ENCODE measurements at regions not wholly inside any gene's neighbourhood (a gene's known extent, or its start where the extent isn't known, plus 50 kb on each side); places are given as distances from the start of the nearest gene placed in this dataset.

GRCh38 chr17:73877962-73878361, 233.7 kb upstream of the SDK2 start:
- H3K4me1 ChIP-seq (ENCODE audit: control insufficient read depth, insufficient read depth, low read length): no peaks in the 10 kb centered on the region
- H3K27me3 ChIP-seq (replicated peaks; ENCODE audit: control insufficient read depth, insufficient read depth, low read length): peaks cover 67% of the 10 kb centered on the region
- no peaks in the 10 kb centered on the region for H3K9me3 ChIP-seq (ENCODE audit: control insufficient read depth, low read length)
- H3K36me3 ChIP-seq (ENCODE audit: control insufficient read depth, insufficient read depth, low read length, severe bottlenecking): no peaks in the 10 kb centered on the region
- H3K4me3 ChIP-seq (ENCODE audit: low read length): no peak overlapping the region
- H3K9ac ChIP-seq (ENCODE audit: low read length): no peak overlapping the region
- no peak for DNase-seq (ENCODE audit: low read depth)

DNA sequence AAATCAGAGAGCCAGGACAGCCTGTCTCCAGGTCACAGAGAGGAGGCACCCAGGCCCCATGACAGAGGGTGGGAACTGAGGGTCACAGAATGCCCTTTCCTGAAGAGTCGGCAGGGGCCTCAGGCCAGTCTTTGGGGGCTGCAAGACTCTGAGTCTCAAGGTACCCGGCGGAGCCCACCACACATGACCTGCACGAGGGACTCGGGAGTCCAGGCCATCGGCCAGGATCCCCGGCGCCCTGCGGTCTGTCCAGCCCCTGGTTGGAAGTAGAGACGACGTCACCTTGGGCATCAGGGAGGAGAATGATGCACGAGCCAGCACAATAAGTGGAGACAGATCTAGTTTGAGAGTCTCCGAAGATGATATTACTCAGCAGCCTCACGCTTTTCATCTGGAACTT, 234.7 kb upstream of the SDK2 start:
- no peaks in the 10 kb centered on the region for H3K4me1 ChIP-seq (ENCODE audit: control insufficient read depth, insufficient read depth, low read length)
- no peaks in the 10 kb centered on the region for H3K9me3 ChIP-seq (ENCODE audit: control insufficient read depth, low read length)
- H3K4me3 ChIP-seq (ENCODE audit: low read length): no peak overlapping the region
- peaks cover 73% of the 10 kb centered on the region for H3K27me3 ChIP-seq (replicated peaks; ENCODE audit: control insufficient read depth, insufficient read depth, low read length)
- no peak overlapping the region for H3K9ac ChIP-seq (ENCODE audit: low read length)
- DNase-seq (ENCODE audit: low read depth): no peak
- no peaks in the 10 kb centered on the region for H3K36me3 ChIP-seq (ENCODE audit: control insufficient read depth, insufficient read depth, low read length, severe bottlenecking)

DNA sequence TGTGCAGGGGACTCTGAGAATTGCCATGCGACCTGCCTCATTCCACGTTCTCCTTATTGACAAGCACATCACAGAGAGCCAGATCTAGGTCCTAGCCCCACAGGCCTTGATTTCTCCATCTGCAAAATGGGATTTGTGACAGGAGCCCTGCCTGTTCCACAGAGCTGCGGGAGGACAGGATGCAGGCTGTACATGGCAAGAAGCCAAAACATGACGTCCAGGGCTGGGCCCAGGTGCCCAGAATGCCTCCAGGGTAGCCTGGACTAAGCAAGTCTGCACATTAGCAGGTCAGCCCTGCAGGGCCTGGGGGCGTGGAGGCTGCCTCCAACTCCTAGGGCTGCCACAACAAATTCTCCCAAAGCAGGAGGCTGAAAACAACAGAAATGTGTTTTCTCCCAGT, 235.7 kb upstream of the SDK2 start:
- Histone ChIP-seq H3K27me3 (replicated peaks; ENCODE audit: control insufficient read depth, insufficient read depth, low read length) (peaks cover 74% of the 10 kb centered on the region), H3K4me3 (ENCODE audit: low read length) (no peak overlapping the region), H3K9me3 (ENCODE audit: control insufficient read depth, low read length) (no peaks in the 10 kb centered on the region), H3K36me3 (ENCODE audit: control insufficient read depth, insufficient read depth, low read length, severe bottlenecking) (no peaks in the 10 kb centered on the region), H3K4me1 (ENCODE audit: control insufficient read depth, insufficient read depth, low read length) (no peaks in the 10 kb centered on the region), H3K9ac (ENCODE audit: low read length) (no peak overlapping the region)
- DNase-seq (ENCODE audit: low read depth): no peak

DNA sequence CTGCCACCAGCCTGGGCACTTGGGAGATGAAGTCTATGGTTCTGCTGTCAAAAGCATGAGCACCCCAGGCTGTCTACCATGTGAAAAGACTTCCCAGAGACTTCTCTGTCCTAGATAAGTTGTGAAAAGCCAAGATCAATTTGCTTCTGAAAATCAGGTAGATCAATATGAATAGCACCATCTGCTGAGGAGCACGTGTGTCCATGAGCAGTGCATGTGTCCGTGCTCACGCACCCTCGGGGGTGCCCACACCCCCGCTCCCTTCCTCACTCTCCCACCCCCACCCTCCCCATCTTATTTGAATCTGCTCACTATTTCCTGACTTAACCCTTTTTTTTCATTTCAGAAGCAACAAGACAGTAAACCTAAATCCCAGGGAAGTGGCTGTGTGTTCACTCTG, 238.3 kb upstream of the SDK2 start:
- no peaks in the 10 kb centered on the region for H3K36me3 ChIP-seq (ENCODE audit: control insufficient read depth, insufficient read depth, low read length, severe bottlenecking)
- peaks cover 65% of the 10 kb centered on the region for H3K27me3 ChIP-seq (replicated peaks; ENCODE audit: control insufficient read depth, insufficient read depth, low read length)
- no peak overlapping the region for H3K4me3 ChIP-seq (ENCODE audit: low read length)
- no peak for DNase-seq (ENCODE audit: low read depth)
- no peak overlapping the region for H3K9ac ChIP-seq (ENCODE audit: low read length)
- no peaks in the 10 kb centered on the region for H3K4me1 ChIP-seq (ENCODE audit: control insufficient read depth, insufficient read depth, low read length)
- peaks cover 2% of the 10 kb centered on the region for H3K9me3 ChIP-seq (ENCODE audit: control insufficient read depth, low read length)

DNA sequence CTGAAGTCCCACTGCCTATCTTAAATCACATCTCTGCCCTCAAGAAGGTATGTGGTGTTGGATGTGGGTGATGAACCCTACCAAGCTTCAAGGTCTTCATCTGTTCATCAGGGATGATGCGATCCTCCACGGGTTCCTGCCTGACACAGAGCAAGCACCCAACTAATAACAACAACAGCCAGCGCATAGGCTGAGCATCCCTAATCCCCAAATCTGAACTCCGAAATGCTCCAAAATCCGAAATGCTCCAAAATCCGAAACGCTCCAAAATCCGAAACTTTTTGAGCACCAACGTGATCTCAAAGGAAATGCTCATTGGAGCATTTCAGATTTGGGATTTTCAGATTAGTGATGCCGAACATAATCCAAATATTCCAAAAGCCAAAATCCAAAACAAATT, 238.9 kb upstream of the SDK2 start:
- DNase-seq (ENCODE audit: low read depth): no peak
- H3K27me3 ChIP-seq (replicated peaks; ENCODE audit: control insufficient read depth, insufficient read depth, low read length): peaks cover 60% of the 10 kb centered on the region
- H3K9ac ChIP-seq (ENCODE audit: low read length): no peak overlapping the region
- no peaks in the 10 kb centered on the region for H3K4me1 ChIP-seq (ENCODE audit: control insufficient read depth, insufficient read depth, low read length)
- no peaks in the 10 kb centered on the region for H3K36me3 ChIP-seq (ENCODE audit: control insufficient read depth, insufficient read depth, low read length, severe bottlenecking)
- H3K9me3 ChIP-seq (ENCODE audit: control insufficient read depth, low read length): peaks cover 2% of the 10 kb centered on the region
- H3K4me3 ChIP-seq (ENCODE audit: low read length): no peak overlapping the region

GRCh38 chr17:73887739-73888138, 243.5 kb upstream of the SDK2 start:
- H3K4me1 ChIP-seq (ENCODE audit: control insufficient read depth, insufficient read depth, low read length): no peaks in the 10 kb centered on the region
- peaks cover 25% of the 10 kb centered on the region for H3K27me3 ChIP-seq (replicated peaks; ENCODE audit: control insufficient read depth, insufficient read depth, low read length)
- H3K4me3 ChIP-seq (ENCODE audit: low read length): no peak overlapping the region
- no peak for DNase-seq (ENCODE audit: low read depth)
- no peaks in the 10 kb centered on the region for H3K36me3 ChIP-seq (ENCODE audit: control insufficient read depth, insufficient read depth, low read length, severe bottlenecking)
- H3K9me3 ChIP-seq (ENCODE audit: control insufficient read depth, low read length): peaks cover 2% of the 10 kb centered on the region
- no peak overlapping the region for H3K9ac ChIP-seq (ENCODE audit: low read length)

- peaks cover 19% of the 10 kb centered on the region for H3K27me3 ChIP-seq (replicated peaks; ENCODE audit: control insufficient read depth, insufficient read depth, low read length)
- peaks cover 7% of the 10 kb centered on the region for H3K9me3 ChIP-seq (ENCODE audit: control insufficient read depth, low read length)
- H3K36me3 ChIP-seq (ENCODE audit: control insufficient read depth, insufficient read depth, low read length, severe bottlenecking): no peaks in the 10 kb centered on the region
- no peak for DNase-seq (ENCODE audit: low read depth)
- no peak overlapping the region for H3K9ac ChIP-seq (ENCODE audit: low read length)
- no peaks in the 10 kb centered on the region for H3K4me1 ChIP-seq (ENCODE audit: control insufficient read depth, insufficient read depth, low read length)
- no peak overlapping the region for H3K4me3 ChIP-seq (ENCODE audit: low read length)
Measured at GRCh38 chr17:73888862-73889261, 244.6 kb upstream of the SDK2 start.

DNA sequence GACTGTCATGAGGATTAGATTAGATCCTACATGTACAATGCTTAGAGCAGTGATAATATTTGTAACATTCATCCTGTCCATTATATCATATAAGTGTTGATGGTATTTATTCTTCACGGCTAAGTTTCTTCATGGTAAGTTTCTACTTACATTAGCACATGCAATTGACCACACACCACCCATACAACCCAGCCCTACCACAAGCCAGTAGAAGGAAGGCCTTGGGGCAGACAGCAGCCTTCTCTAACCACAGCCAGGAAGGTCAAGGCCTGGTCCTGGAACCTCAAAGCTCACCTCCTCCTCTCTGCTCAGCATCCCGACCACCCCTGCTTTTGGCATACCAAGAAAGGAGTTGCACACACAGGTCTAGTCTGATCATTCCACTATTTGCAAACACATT, 245.2 kb upstream of the SDK2 start:
- no peak for DNase-seq (ENCODE audit: low read depth)
- H3K9me3 ChIP-seq (ENCODE audit: control insufficient read depth, low read length): peaks cover 7% of the 10 kb centered on the region
- H3K4me1 ChIP-seq (ENCODE audit: control insufficient read depth, insufficient read depth, low read length): no peaks in the 10 kb centered on the region
- H3K36me3 ChIP-seq (ENCODE audit: control insufficient read depth, insufficient read depth, low read length, severe bottlenecking): no peaks in the 10 kb centered on the region
- H3K4me3 ChIP-seq (ENCODE audit: low read length): no peak overlapping the region
- no peak overlapping the region for H3K9ac ChIP-seq (ENCODE audit: low read length)
- peaks cover 17% of the 10 kb centered on the region for H3K27me3 ChIP-seq (replicated peaks; ENCODE audit: control insufficient read depth, insufficient read depth, low read length)

GRCh38 chr17:73890831-73891405, 246.7 kb upstream of the SDK2 start:
- H3K4me1 ChIP-seq (ENCODE audit: control insufficient read depth, insufficient read depth, low read length): no peaks in the 10 kb centered on the region

GRCh38 chr17:73895157-73895556, 250.9 kb upstream of the SDK2 start:
- H3K4me1 ChIP-seq (ENCODE audit: control insufficient read depth, insufficient read depth, low read length): no peaks in the 10 kb centered on the region
- no peak for DNase-seq (ENCODE audit: low read depth)
- no peak overlapping the region for H3K4me3 ChIP-seq (ENCODE audit: low read length)
- H3K36me3 ChIP-seq (ENCODE audit: control insufficient read depth, insufficient read depth, low read length, severe bottlenecking): no peaks in the 10 kb centered on the region
- peaks cover 4% of the 10 kb centered on the region for H3K9me3 ChIP-seq (ENCODE audit: control insufficient read depth, low read length)
- H3K9ac ChIP-seq (ENCODE audit: low read length): no peak overlapping the region
- peaks cover 27% of the 10 kb centered on the region for H3K27me3 ChIP-seq (replicated peaks; ENCODE audit: control insufficient read depth, insufficient read depth, low read length)

More at GRCh38 chr17:73890831-73891405, 246.7 kb upstream of the SDK2 start:
- Histone ChIP-seq H3K4me3 (ENCODE audit: low read length) (no peak overlapping the region), H3K9me3 (ENCODE audit: control insufficient read depth, low read length) (peaks cover 7% of the 10 kb centered on the region), H3K36me3 (ENCODE audit: control insufficient read depth, insufficient read depth, low read length, severe bottlenecking) (no peaks in the 10 kb centered on the region), H3K9ac (ENCODE audit: low read length) (no peak overlapping the region), H3K27me3 (replicated peaks; ENCODE audit: control insufficient read depth, insufficient read depth, low read length) (peaks cover 9% of the 10 kb centered on the region)
- DNase-seq (ENCODE audit: low read depth): no peak

DNA sequence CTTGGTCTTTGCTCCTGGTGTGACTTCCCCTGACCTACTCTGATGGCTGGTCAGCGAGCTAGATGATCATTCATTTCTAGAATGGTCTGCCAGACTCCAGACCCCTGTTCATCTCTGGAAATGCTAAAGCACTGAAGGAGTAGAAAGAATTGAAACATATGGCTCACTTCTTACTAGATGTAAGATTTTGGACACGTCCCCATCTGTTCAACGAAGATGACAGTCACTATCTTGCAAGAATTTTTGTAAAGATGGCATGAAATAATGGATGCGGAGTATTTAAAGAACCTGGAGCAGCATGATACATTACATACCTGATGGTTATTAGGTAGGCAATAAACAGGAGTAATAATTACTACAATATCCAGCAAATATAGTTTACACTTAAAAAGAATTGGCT, 252.7 kb upstream of the SDK2 start:
- no peaks in the 10 kb centered on the region for H3K36me3 ChIP-seq (ENCODE audit: control insufficient read depth, insufficient read depth, low read length, severe bottlenecking)

DNA sequence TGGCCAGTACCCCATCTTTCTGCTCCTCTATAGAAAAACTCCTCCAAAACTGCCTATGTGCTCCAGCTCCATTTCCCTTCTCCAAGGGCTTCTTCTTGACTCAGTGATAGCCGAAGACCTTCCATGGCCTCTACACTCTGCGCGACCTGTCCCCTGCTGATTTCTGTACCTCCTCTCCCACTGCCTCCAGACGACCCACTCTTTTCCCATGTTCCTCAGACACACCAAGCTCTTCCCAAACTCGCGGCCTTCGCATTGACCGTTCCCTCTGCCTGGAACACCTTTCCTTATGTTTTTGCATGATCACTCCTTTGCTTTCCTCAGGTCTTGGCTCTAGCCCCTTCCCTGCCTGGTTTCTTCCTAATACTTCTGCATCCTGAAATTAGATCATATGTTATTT, 255.6 kb upstream of the SDK2 start:
- H3K9me3 ChIP-seq (ENCODE audit: control insufficient read depth, low read length): no peaks in the 10 kb centered on the region
- DNase-seq (ENCODE audit: low read depth): no peak
- H3K27me3 ChIP-seq (replicated peaks; ENCODE audit: control insufficient read depth, insufficient read depth, low read length): peaks cover 62% of the 10 kb centered on the region
- no peak overlapping the region for H3K4me3 ChIP-seq (ENCODE audit: low read length)
- H3K9ac ChIP-seq (ENCODE audit: low read length): no peak overlapping the region
- no peaks in the 10 kb centered on the region for H3K36me3 ChIP-seq (ENCODE audit: control insufficient read depth, insufficient read depth, low read length, severe bottlenecking)
- no peaks in the 10 kb centered on the region for H3K4me1 ChIP-seq (ENCODE audit: control insufficient read depth, insufficient read depth, low read length)

More for the DNA sequence above, 252.7 kb upstream of the SDK2 start:
- no peak for DNase-seq (ENCODE audit: low read depth)
- H3K27me3 ChIP-seq (replicated peaks; ENCODE audit: control insufficient read depth, insufficient read depth, low read length): peaks cover 43% of the 10 kb centered on the region
- no peak overlapping the region for H3K9ac ChIP-seq (ENCODE audit: low read length)
- no peak overlapping the region for H3K4me3 ChIP-seq (ENCODE audit: low read length)
- H3K4me1 ChIP-seq (ENCODE audit: control insufficient read depth, insufficient read depth, low read length): no peaks in the 10 kb centered on the region
- peaks cover 4% of the 10 kb centered on the region for H3K9me3 ChIP-seq (ENCODE audit: control insufficient read depth, low read length)

All from adipocyte (in vitro differentiated cells).